G401 (cell line): ENCODE measurements at regions not wholly inside any gene's neighbourhood (a gene's known extent, or its start where the extent isn't known, plus 50 kb on each side); places are given as distances from the start of the nearest gene placed in this dataset.

Experiments
- DNase-seq: peaks from one replicate; pipeline ENCODE4 v3.0.0-alpha.2; 2015; ENCODE audit warnings: low spot score
- in situ Hi-C: cut with HindIII; loops from 2 replicates; pipeline ENCODE4 v1.10.0; 2016; ENCODE audit warnings: low sequenced_read_pairs, mixed read lengths

- no peak for DNase-seq
- in situ Hi-C loops, result no loop called here
These were observed 52.0 kb upstream of the DLX4 start for GRCh38 chr17:49916854-49917515.

DNA sequence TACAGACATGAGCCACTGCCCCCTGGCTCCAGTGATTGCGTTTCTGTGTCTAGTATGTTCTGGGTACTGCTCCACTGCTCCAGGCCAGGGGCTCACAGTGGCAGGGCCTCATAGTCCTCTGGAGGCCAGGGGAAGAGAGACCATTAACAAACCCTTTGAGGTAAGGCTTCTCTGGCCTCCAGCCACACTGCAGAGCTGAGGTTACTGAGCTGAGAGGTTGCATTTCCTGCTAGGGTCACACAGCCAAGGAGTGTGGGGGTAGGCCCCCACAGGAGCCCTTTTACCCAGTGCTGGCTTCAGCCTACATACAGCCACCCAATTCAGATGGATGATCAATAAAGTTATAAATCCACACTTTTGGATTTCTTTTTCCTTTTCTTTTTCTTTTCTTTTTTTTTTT, 50.4 kb upstream of the DLX4 start:
- in situ Hi-C loops, result no loop called here
- no peak for DNase-seq
